ENCODE measurements at regions not wholly inside any gene's neighbourhood (a gene's known extent, or its start where the extent isn't known, plus 50 kb on each side); places are given as distances from the start of the nearest gene placed in this dataset.

- Histone ChIP-seq H3K4me3 (ENCODE audit: low read length, poor library complexity, severe bottlenecking) (no peak overlapping the region), H3K9ac (ENCODE audit: low read depth, low read length, poor library complexity, severe bottlenecking) (no peak overlapping the region), H3K36me3 (ENCODE audit: insufficient read depth, low read length) (no peaks in the 10 kb centered on the region), H3K4me2 (ENCODE audit: low read depth, low read length, poor library complexity, severe bottlenecking) (no peak overlapping the region), H4K20me1 (ENCODE audit: insufficient read depth, low read length, poor library complexity, severe bottlenecking) (no peaks in the 10 kb centered on the region), H3K9me2 (replicated peaks; ENCODE audit: low read depth, low read length) (no peaks in the 10 kb centered on the region), H3K79me2 (ENCODE audit: insufficient read depth, low read length) (no peaks in the 10 kb centered on the region), H3K27me3 (ENCODE audit: insufficient read depth, low read length, poor library complexity, severe bottlenecking) (no peaks in the 10 kb centered on the region), H3K9me3 (ENCODE audit: insufficient read depth, low read depth, low read length) (no peaks in the 10 kb centered on the region), H3F3A (ENCODE audit: low read depth) (no peaks in the 10 kb centered on the region), H3K4me1 (ENCODE audit: insufficient read depth, low read length, poor library complexity, severe bottlenecking) (no peaks in the 10 kb centered on the region), H2AFZ (ENCODE audit: low read length) (no peak overlapping the region)
- no peak for TF ChIP-seq CTCF (conservative IDR thresholded peaks at IDR 0.05; ENCODE audit: low read length)
- no peak for TF ChIP-seq EZH2phosphoT487 (IDR thresholded peaks at IDR 0.05; ENCODE audit: borderline replicate concordance)
Measured at GRCh38 chr20:40109136-40109535, 579.9 kb downstream of the MAFB start.

- no peaks in the 10 kb centered on the region for H3K4me1 ChIP-seq (ENCODE audit: insufficient read depth, low read length, poor library complexity, severe bottlenecking)
- H3K36me3 ChIP-seq (ENCODE audit: insufficient read depth, low read length) = no peaks in the 10 kb centered on the region
- no peaks in the 10 kb centered on the region for H3K9me3 ChIP-seq (ENCODE audit: insufficient read depth, low read depth, low read length)
- no peak overlapping the region for H3K4me2 ChIP-seq (ENCODE audit: low read depth, low read length, poor library complexity, severe bottlenecking)
- H3K9me2 ChIP-seq (replicated peaks; ENCODE audit: low read depth, low read length) = no peaks in the 10 kb centered on the region
- no peaks in the 10 kb centered on the region for H3K27me3 ChIP-seq (ENCODE audit: insufficient read depth, low read length, poor library complexity, severe bottlenecking)
- no peak overlapping the region for H3K9ac ChIP-seq (ENCODE audit: low read depth, low read length, poor library complexity, severe bottlenecking)
- no peaks in the 10 kb centered on the region for H4K20me1 ChIP-seq (ENCODE audit: insufficient read depth, low read length, poor library complexity, severe bottlenecking)
- TF ChIP-seq EZH2phosphoT487 (IDR thresholded peaks at IDR 0.05; ENCODE audit: borderline replicate concordance) = no peak
- no peak for TF ChIP-seq CTCF (conservative IDR thresholded peaks at IDR 0.05; ENCODE audit: low read length)
- no peak overlapping the region for H2AFZ ChIP-seq (ENCODE audit: low read length)
- H3F3A ChIP-seq (ENCODE audit: low read depth) = no peaks in the 10 kb centered on the region
- no peak overlapping the region for H3K4me3 ChIP-seq (ENCODE audit: low read length, poor library complexity, severe bottlenecking)
- H3K79me2 ChIP-seq (ENCODE audit: insufficient read depth, low read length) = no peaks in the 10 kb centered on the region
Measured at GRCh38 chr20:40108321-40108720, 580.7 kb downstream of the MAFB start.

GRCh38 chr20:40104959-40105358, 584.1 kb downstream of the MAFB start:
- Histone ChIP-seq H3K4me3 (ENCODE audit: low read length, poor library complexity, severe bottlenecking) (no peak overlapping the region), H3K27me3 (ENCODE audit: insufficient read depth, low read length, poor library complexity, severe bottlenecking) (no peaks in the 10 kb centered on the region), H3F3A (ENCODE audit: low read depth) (no peaks in the 10 kb centered on the region), H3K9me3 (ENCODE audit: insufficient read depth, low read depth, low read length) (no peaks in the 10 kb centered on the region), H3K9ac (ENCODE audit: low read depth, low read length, poor library complexity, severe bottlenecking) (no peak overlapping the region), H3K79me2 (ENCODE audit: insufficient read depth, low read length) (no peaks in the 10 kb centered on the region), H3K9me2 (replicated peaks; ENCODE audit: low read depth, low read length) (no peaks in the 10 kb centered on the region), H4K20me1 (ENCODE audit: insufficient read depth, low read length, poor library complexity, severe bottlenecking) (no peaks in the 10 kb centered on the region), H3K4me1 (ENCODE audit: insufficient read depth, low read length, poor library complexity, severe bottlenecking) (no peaks in the 10 kb centered on the region), H3K36me3 (ENCODE audit: insufficient read depth, low read length) (no peaks in the 10 kb centered on the region), H2AFZ (ENCODE audit: low read length) (no peak overlapping the region), H3K4me2 (ENCODE audit: low read depth, low read length, poor library complexity, severe bottlenecking) (no peak overlapping the region)
- TF ChIP-seq CTCF (conservative IDR thresholded peaks at IDR 0.05; ENCODE audit: low read length) (no peak), EZH2phosphoT487 (IDR thresholded peaks at IDR 0.05; ENCODE audit: borderline replicate concordance) (no peak)
